Left lung (tissue), 4 donors: ENCODE measurements at regions not wholly inside any gene's neighbourhood (a gene's known extent, or its start where the extent isn't known, plus 50 kb on each side); places are given as distances from the start of the nearest gene placed in this dataset.

Experiments
- ATAC-seq: fragments of 200-7000 bp; cut with Tn5 transposase; one replicate; pipeline ENCODE4 v1.9.1; 2020; ENCODE audit warnings: moderate library complexity
- DNase-seq, 4 donors: peaks; one replicate each; pipeline ENCODE4 v3.0.0-alpha.2; 2013 to 2020
- H3K27ac ChIP-seq, 2 donors: fragments of 200-600 bp; sonication (generic) in 1 of 2; one replicate each; pipeline versions ENCODE4 v1.5.0 to v1.8.0; 2020 to 2021
- H3K27me3 ChIP-seq, 2 donors: fragments of 200-600 bp; sonication (generic) in 1 of 2; one replicate each; pipeline versions ENCODE4 v1.5.0 to v1.8.0; 2020 to 2021
- H3K36me3 ChIP-seq, 2 donors: fragments of 200-600 bp; sonication (generic) in 1 of 2; one replicate each; pipeline versions ENCODE4 v1.5.0 to v1.8.0; 2020 to 2021
- H3K4me1 ChIP-seq, 2 donors: fragments of 200-600 bp; one replicate each; pipeline ENCODE4 v1.8.0; 2021
- H3K4me3 ChIP-seq, 2 donors: fragments of 200-600 bp; sonication (generic) in 1 of 2; one replicate each; pipeline versions ENCODE4 v1.5.0 to v1.8.0; 2020 to 2021; ENCODE audit warnings: mild to moderate bottlenecking in 1 of 2
- H3K9me3 ChIP-seq, 2 donors: fragments of 200-600 bp; sonication (generic) in 1 of 2; one replicate each; pipeline versions ENCODE4 v1.5.0 to v1.8.0; 2020 to 2021
- intact Hi-C, 2 donors: fragments of 100-400 bp; cut with DNase I; formaldehyde crosslinking; loops; one replicate each; pipeline versions ENCODE4 v1.11.2 to v1.14.2; 2022
- TF ChIP-seq, protein P1 (sequence below), 2 donors: fragments of 200-600 bp; sonication (generic) in 1 of 2; IDR thresholded peaks; one replicate each; pipeline versions ENCODE4 v1.5.0 to v1.8.0; 2021; ENCODE audit warnings: antibody characterized with exemption in 2 of 2
- donor health status: DM: no; HTN: yes; CAD: no.
- donor health status: DM: no; HTN: no; CAD: no.

DNA sequence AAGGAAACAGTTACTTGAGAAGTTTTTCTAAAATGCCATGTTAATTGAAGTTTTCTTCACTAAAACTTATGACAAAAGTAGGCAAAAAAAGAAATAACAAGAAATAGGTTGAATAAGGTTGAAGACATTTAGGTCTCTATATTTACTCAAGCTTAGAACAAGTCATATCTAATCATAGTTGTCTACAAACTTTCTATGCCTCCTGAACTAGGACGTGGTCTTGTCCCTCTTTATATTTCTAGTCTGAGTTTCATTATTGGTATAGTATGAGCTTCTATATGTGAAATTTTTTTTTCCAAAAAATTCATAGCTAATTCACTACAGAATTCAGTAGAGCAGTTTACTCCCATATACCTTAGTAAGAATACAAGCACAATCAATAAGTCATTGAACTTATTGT is 836.4 kb downstream of the SLITRK6 start:
- intact Hi-C loops: no loop called here
- Histone ChIP-seq H3K36me3 (no peaks in the 10 kb centered on the region), H3K4me1 (no peaks in the 10 kb centered on the region), H3K9me3 (no peaks in the 10 kb centered on the region), H3K4me3 (no peak overlapping the region), H3K27me3 (no peaks in the 10 kb centered on the region), H3K27ac (no peak overlapping the region)
- TF ChIP-seq, protein P1, sequence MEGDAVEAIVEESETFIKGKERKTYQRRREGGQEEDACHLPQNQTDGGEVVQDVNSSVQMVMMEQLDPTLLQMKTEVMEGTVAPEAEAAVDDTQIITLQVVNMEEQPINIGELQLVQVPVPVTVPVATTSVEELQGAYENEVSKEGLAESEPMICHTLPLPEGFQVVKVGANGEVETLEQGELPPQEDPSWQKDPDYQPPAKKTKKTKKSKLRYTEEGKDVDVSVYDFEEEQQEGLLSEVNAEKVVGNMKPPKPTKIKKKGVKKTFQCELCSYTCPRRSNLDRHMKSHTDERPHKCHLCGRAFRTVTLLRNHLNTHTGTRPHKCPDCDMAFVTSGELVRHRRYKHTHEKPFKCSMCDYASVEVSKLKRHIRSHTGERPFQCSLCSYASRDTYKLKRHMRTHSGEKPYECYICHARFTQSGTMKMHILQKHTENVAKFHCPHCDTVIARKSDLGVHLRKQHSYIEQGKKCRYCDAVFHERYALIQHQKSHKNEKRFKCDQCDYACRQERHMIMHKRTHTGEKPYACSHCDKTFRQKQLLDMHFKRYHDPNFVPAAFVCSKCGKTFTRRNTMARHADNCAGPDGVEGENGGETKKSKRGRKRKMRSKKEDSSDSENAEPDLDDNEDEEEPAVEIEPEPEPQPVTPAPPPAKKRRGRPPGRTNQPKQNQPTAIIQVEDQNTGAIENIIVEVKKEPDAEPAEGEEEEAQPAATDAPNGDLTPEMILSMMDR (IDR thresholded peaks at IDR 0.05): no peak
- DNase-seq (no peak), ATAC-seq (no peak)

DNA sequence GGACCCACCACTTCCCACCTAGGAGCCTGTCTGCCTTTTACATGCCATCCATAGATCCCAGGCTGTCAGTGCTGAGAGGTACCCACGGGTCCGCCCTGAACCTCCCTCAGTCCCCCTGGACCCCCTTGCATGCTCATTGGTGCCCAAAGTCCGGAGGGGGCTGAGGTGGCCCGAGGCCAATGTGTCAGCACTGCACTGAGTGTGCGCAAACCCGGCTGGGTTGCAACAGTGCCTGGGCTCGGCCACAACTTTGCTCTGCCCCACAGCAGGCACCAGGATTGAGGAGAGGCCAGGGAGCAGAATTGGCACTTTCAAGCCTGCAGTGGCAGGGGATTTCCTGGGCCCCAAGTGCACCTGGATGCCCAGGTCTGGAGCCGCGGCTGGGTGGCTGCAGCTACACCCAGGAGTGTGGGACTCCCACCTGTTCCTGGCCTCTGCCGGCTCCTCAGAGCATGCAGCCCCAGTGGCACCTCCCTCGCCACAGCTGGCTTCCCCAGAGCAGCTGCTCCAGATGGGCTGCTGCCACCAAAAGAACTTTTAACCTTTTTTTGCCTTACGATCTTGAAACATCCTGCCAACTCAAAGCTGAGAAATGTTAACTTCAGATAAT is 837.0 kb downstream of the SLITRK6 start:
- TF ChIP-seq, protein P1 (IDR thresholded peaks at IDR 0.05): no peak
- intact Hi-C loops: no loop called here
- no peaks in the 10 kb centered on the region for H3K4me1 ChIP-seq
- no peak for ATAC-seq
- no peaks in the 10 kb centered on the region for H3K9me3 ChIP-seq
- H3K36me3 ChIP-seq: no peaks in the 10 kb centered on the region
- peak in 1 of 4 donors; percentile 59 for DNase-seq
- no peaks in the 10 kb centered on the region for H3K27me3 ChIP-seq
- H3K27ac ChIP-seq: no peak overlapping the region
- H3K4me3 ChIP-seq: no peak overlapping the region

DNA sequence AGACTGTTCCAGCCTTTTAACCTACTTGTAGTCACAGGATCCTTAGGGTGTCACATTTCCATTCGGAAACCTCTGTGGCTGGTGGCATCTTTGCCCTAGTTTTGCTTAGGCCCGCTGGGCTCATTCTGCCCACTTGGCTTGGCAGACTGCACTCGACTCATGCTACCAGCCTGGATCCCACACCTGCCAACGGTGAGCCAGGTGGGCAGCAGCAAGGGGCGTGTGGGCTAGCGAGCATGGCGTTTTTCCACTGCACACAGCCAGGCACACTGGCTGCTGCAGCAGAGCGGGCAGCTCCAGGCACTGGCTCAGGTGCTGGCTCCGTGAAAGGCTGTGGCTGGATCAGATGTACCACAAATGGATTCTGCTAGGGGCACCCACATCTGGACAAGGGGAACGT is 838.2 kb downstream of the SLITRK6 start:
- Histone ChIP-seq H3K4me3 (no peak overlapping the region), H3K27ac (no peak overlapping the region), H3K36me3 (no peaks in the 10 kb centered on the region), H3K9me3 (no peaks in the 10 kb centered on the region), H3K27me3 (no peaks in the 10 kb centered on the region), H3K4me1 (no peaks in the 10 kb centered on the region)
- DNase-seq (peak in 1 of 4 donors; percentile 42), ATAC-seq (no peak)
- TF ChIP-seq, protein P1 (IDR thresholded peaks at IDR 0.05): no peak
- intact Hi-C loops: no loop called here

DNA sequence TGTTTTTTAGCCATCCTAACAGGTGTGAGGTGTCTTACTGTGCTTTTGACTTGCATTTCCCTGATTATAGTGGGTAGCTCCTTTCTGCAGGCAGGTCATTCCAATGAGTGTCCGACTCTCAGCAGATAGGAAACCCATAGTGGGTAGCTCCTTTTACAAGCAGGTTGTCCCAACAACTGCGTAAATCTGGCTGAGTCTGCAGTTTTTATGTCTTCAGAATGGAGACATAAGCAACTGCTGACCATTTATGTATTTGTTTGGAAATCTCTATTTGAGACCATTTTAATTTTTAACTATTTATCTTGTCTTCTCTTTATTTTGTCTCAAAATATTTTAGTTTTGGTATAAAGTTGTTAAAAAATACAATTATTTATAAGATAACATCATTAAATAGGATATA is 839.4 kb downstream of the SLITRK6 start:
- intact Hi-C loops: no loop called here
- TF ChIP-seq, protein P1 (IDR thresholded peaks at IDR 0.05): no peak
- no peak for DNase-seq
- H3K36me3 ChIP-seq: no peaks in the 10 kb centered on the region
- H3K27ac ChIP-seq: no peak overlapping the region
- H3K4me1 ChIP-seq: no peaks in the 10 kb centered on the region
- H3K9me3 ChIP-seq: no peaks in the 10 kb centered on the region
- ATAC-seq: no peak
- no peak overlapping the region for H3K4me3 ChIP-seq
- H3K27me3 ChIP-seq: no peaks in the 10 kb centered on the region

DNA sequence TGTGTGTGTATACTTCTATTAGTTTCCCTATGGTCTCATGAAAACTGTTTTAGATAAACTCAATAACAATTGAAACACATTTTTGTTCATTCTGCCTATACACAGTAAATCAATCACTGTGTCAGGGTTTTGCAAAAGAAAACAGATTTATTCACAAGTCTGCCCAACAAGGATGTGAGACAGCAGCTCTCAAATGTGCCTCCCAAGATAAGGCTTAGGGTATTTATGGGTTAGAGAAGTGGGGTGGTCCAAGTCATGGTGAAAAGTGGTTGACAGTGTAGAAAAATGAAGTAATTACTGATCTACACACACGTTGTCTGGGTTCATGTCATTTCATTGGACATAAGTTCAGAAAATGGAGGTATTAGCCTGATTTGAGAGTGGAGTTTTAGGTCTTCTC is 844.6 kb downstream of the SLITRK6 start:
- no peaks in the 10 kb centered on the region for H3K4me1 ChIP-seq
- H3K27me3 ChIP-seq: no peaks in the 10 kb centered on the region
- H3K9me3 ChIP-seq: no peaks in the 10 kb centered on the region
- DNase-seq: no peak
- TF ChIP-seq, protein P1 (IDR thresholded peaks at IDR 0.05): no peak
- H3K27ac ChIP-seq: no peak overlapping the region
- no peaks in the 10 kb centered on the region for H3K36me3 ChIP-seq
- H3K4me3 ChIP-seq: no peak overlapping the region
- intact Hi-C loops: no loop called here
- ATAC-seq: no peak
